NCI-H2107 treated with DMSO at 0.1 percent for 48 hours (cell line): ENCODE measurements at regions not wholly inside any gene's neighbourhood (a gene's known extent, or its start where the extent isn't known, plus 50 kb on each side); places are given as distances from the start of the nearest gene placed in this dataset.
"Not testable (repeated sequence)": the region's sequence is repeated elsewhere in the genome, so short reads cannot be mapped to it uniquely, and the experiment has no call there.

ENCODE experiments used
- DNase-seq: peaks from one replicate; lab custom pipeline; 2025; ENCODE audit not compliant: unreplicated experiment; lab: John Stamatoyannopoulos, UW

GRCh38 chr13:55613429-55614187 is 1527.1 kb upstream of the PRR20A start:
- no peak for DNase-seq

- peak; percentile 83 for DNase-seq
Measured at GRCh38 chr13:55615081-55615480, 1525.6 kb upstream of the PRR20A start.

GRCh38 chr13:55617241-55617640 is 1523.5 kb upstream of the PRR20A start:
- DNase-seq: no peak

GRCh38 chr13:55627221-55627620 is 1513.5 kb upstream of the PRR20A start:
- no peak for DNase-seq

GRCh38 chr13:55632402-55632801 is 1508.3 kb upstream of the PRR20A start:
- no peak for DNase-seq

GRCh38 chr13:55649485-55649884 is 1491.2 kb upstream of the PRR20A start:
- DNase-seq: no peak

GRCh38 chr13:55652657-55653056 is 1488.1 kb upstream of the PRR20A start:
- no peak for DNase-seq

GRCh38 chr13:55653497-55653896 is 1487.2 kb upstream of the PRR20A start:
- no peak for DNase-seq

- DNase-seq: no peak
Measured at GRCh38 chr13:55654243-55654642, 1486.5 kb upstream of the PRR20A start.

GRCh38 chr13:55660264-55660663 is 1480.5 kb upstream of the PRR20A start:
- not testable (repeated sequence) for DNase-seq

- DNase-seq: no peak
Measured at GRCh38 chr13:55660851-55661250, 1479.9 kb upstream of the PRR20A start.

- no peak for DNase-seq
Measured at GRCh38 chr13:55661505-55661904, 1479.2 kb upstream of the PRR20A start.

GRCh38 chr13:55664178-55664577 is 1476.5 kb upstream of the PRR20A start:
- no peak for DNase-seq

GRCh38 chr13:55669051-55669450 is 1471.7 kb upstream of the PRR20A start:
- DNase-seq: no peak

GRCh38 chr13:55673910-55674309 is 1466.8 kb upstream of the PRR20A start:
- DNase-seq: no peak

GRCh38 chr13:55682776-55683175 is 1457.9 kb upstream of the PRR20A start:
- no peak for DNase-seq

- no peak for DNase-seq
Measured at GRCh38 chr13:55705526-55705925, 1435.2 kb upstream of the PRR20A start.

- no peak for DNase-seq
Measured at GRCh38 chr13:55705971-55706370, 1434.7 kb upstream of the PRR20A start.

GRCh38 chr13:55714120-55714519 is 1426.6 kb upstream of the PRR20A start:
- no peak for DNase-seq

- no peak for DNase-seq
Measured at GRCh38 chr13:55727683-55728082, 1413.0 kb upstream of the PRR20A start.

- no peak for DNase-seq
Measured at GRCh38 chr13:55728247-55728646, 1412.5 kb upstream of the PRR20A start.

GRCh38 chr13:55745828-55746227 is 1394.9 kb upstream of the PRR20A start:
- DNase-seq: no peak

- DNase-seq: no peak
Measured at GRCh38 chr13:55761986-55762385, 1378.7 kb upstream of the PRR20A start.
